GM23248 (cell line): ENCODE measurements at regions not wholly inside any gene's neighbourhood (a gene's known extent, or its start where the extent isn't known, plus 50 kb on each side); places are given as distances from the start of the nearest gene placed in this dataset.

ENCODE experiments used
- DNase-seq: peaks from one replicate; pipeline ENCODE4 v3.0.0-alpha.2; 2015
- H2AFZ ChIP-seq: fragments of 200-600 bp; sonication (generic); 2 replicates; pipeline ENCODE4 v1.6.1; 2016; ENCODE audit warnings: antibody characterized with exemption
- H3F3A ChIP-seq: fragments of 200-600 bp; sonication (generic); 2 replicates; pipeline ENCODE4 v1.6.1; 2016; ENCODE audit warnings: mild to moderate bottlenecking, antibody characterized with exemption, mixed run types; ENCODE audit not compliant: insufficient read depth
- H3K27ac ChIP-seq: fragments of 200-600 bp; sonication (generic); 2 replicates; pipeline ENCODE4 v1.5.1; 2016; ENCODE audit warnings: mild to moderate bottlenecking
- H3K27me3 ChIP-seq: fragments of 200-600 bp; sonication (generic); replicated peaks from 2 replicates; pipeline ENCODE4 v1.6.1; 2016; ENCODE audit warnings: mild to moderate bottlenecking; ENCODE audit not compliant: insufficient read depth
- H3K36me3 ChIP-seq: fragments of 200-600 bp; sonication (generic); 2 replicates; pipeline ENCODE4 v1.6.1; 2016; ENCODE audit warnings: low read depth, mild to moderate bottlenecking
- H3K4me1 ChIP-seq: fragments of 200-600 bp; sonication (generic); 2 replicates; pipeline ENCODE4 v1.6.1; 2016; ENCODE audit warnings: mild to moderate bottlenecking; ENCODE audit not compliant: insufficient read depth
- H3K4me2 ChIP-seq: fragments of 200-600 bp; sonication (generic); one replicate; pipeline ENCODE4 v1.6.1; 2016; ENCODE audit warnings: mild to moderate bottlenecking; ENCODE audit not compliant: unreplicated experiment
- H3K4me3 ChIP-seq: fragments of 200-600 bp; sonication (generic); 2 replicates; pipeline ENCODE4 v1.5.1; 2016; ENCODE audit warnings: mild to moderate bottlenecking
- H3K79me2 ChIP-seq: fragments of 200-600 bp; sonication (generic); 2 replicates; pipeline ENCODE4 v1.6.1; 2016; ENCODE audit warnings: mild to moderate bottlenecking; ENCODE audit not compliant: insufficient read depth
- H3K9ac ChIP-seq: fragments of 200-600 bp; sonication (generic); 2 replicates; pipeline ENCODE4 v1.6.1; 2016; ENCODE audit warnings: mild to moderate bottlenecking
- H3K9me2 ChIP-seq: fragments of 200-600 bp; sonication (generic); 2 replicates; pipeline ENCODE4 v1.6.1; 2016; ENCODE audit warnings: mixed run types, mild to moderate bottlenecking, moderate library complexity; ENCODE audit not compliant: insufficient read depth
- H3K9me3 ChIP-seq: fragments of 200-600 bp; sonication (generic); one replicate; pipeline ENCODE4 v1.6.1; 2017; ENCODE audit warnings: low read depth
- H4K20me1 ChIP-seq: fragments of 200-600 bp; sonication (generic); 2 replicates; pipeline ENCODE4 v1.6.0; 2016; ENCODE audit not compliant: insufficient read depth
- EZH2 ChIP-seq: fragments of 200-600 bp; sonication (generic); IDR thresholded peaks from 2 replicates; pipeline ENCODE4 v1.6.1; 2018; ENCODE audit warnings: antibody characterized with exemption, mild to moderate bottlenecking; ENCODE audit not compliant: insufficient read depth, poor library complexity, severe bottlenecking
- EZH2phosphoT487 ChIP-seq: fragments of 200-600 bp; sonication (generic); IDR thresholded peaks from 2 replicates; pipeline ENCODE4 v1.6.1; 2018; ENCODE audit warnings: antibody characterized with exemption, moderate library complexity, mild to moderate bottlenecking, low read depth; ENCODE audit not compliant: insufficient read depth
- WGBS, 2 experiments: methylation state at CpG; one replicate each; pipeline ENCODE4 v1.1.6; 2015 to 2017; ENCODE audit warnings: low lambda C conversion rate in 2 of 2, low coverage in 1 of 2; ENCODE audit errors: missing lambda C conversion rate in 2 of 2; 5-methylcytosine and 5-hydroxymethylcytosine counted together
- in situ Hi-C: fragments of 300-500 bp; cut with MboI; formaldehyde crosslinking; loops from 2 replicates; pipeline ENCODE4 v1.15.0; 2020

DNA sequence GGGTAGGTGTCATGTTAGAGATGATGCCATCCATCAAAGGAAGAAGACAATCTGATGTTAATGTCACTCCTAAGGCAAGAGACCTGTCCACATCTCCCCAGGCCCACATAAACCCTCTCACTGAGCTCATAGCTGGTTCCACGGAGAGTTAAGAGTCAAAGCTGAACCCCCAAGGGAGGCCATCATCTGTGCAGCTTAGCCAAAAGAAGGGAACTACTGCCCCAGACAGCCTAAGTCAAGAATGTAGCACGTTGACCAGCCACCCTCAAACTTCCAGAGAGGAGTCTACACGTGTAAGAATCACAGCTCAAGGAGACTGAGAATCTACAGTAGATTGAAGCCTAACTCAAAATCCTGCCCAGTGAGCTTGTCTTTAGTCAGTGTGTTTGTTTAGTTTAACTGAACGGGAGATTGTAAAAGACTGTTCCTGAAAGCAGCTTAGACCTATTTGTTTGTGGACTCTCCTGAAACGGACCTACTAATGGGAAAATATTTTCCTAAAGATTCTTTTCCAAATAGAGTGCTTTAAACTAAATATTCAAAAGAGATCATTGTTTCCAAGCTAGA, 192.7 kb upstream of the NFE2L3 start:
- Histone ChIP-seq H4K20me1 (no peaks in the 10 kb centered on the region), H3F3A (no peaks in the 10 kb centered on the region), H3K4me2 (no peak overlapping the region), H3K4me1 (no peaks in the 10 kb centered on the region), H3K9ac (no peak overlapping the region), H3K9me2 (no peaks in the 10 kb centered on the region), H3K36me3 (no peaks in the 10 kb centered on the region), H3K27ac (no peak overlapping the region), H3K27me3 (peaks cover 3% of the 10 kb centered on the region; the same call in 1 of the 2 replicates), H3K9me3 (no peaks in the 10 kb centered on the region), H3K4me3 (no peak overlapping the region), H3K79me2 (no peaks in the 10 kb centered on the region), H2AFZ (no peak overlapping the region)
- 16 to 17% methylated on average over 5 of the region's 5 CpGs for WGBS, 2 experiments
- no peak for DNase-seq
- in situ Hi-C loops: no loop called here
- TF ChIP-seq EZH2phosphoT487 (no peak), EZH2 (no peak)

DNA sequence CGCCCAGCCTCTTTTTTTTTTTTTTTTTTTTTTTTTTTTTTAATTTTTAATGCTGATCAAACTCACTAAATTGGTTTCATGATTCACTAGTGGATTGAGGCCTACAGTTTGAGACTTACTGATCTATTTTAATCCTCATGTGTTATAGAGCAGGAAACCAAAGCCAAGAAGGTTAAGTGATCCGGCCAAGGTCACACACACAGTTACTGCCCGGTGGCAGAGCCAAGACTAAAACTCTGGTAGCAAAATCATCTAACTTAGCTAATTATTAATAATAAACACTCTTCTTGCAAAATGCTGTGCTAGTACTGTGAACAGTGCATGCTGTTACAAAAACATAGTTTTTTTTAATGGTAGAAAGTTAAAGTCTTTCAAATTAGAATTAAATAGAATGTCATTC, 188.3 kb upstream of the NFE2L3 start:
- DNase-seq: no peak
- WGBS, 2 experiments: 71 to 74% methylated on average over 3 of the region's 3 CpGs
- no peak overlapping the region for H3K4me2 ChIP-seq
- H3K27me3 ChIP-seq: peaks cover 4% of the 10 kb centered on the region; the same call in 1 of the 2 replicates
- H3K36me3 ChIP-seq: no peaks in the 10 kb centered on the region
- H3K4me1 ChIP-seq: no peaks in the 10 kb centered on the region
- in situ Hi-C loops: no loop called here
- no peaks in the 10 kb centered on the region for H3K9me3 ChIP-seq
- no peak overlapping the region for H3K27ac ChIP-seq
- no peaks in the 10 kb centered on the region for H4K20me1 ChIP-seq
- TF ChIP-seq EZH2phosphoT487 (no peak), EZH2 (no peak)
- H3K9me2 ChIP-seq: no peaks in the 10 kb centered on the region
- no peak overlapping the region for H2AFZ ChIP-seq
- no peaks in the 10 kb centered on the region for H3F3A ChIP-seq
- no peaks in the 10 kb centered on the region for H3K79me2 ChIP-seq
- H3K4me3 ChIP-seq: no peak overlapping the region
- H3K9ac ChIP-seq: no peak overlapping the region

GRCh38 chr7:25964483-25964991, 187.5 kb upstream of the NFE2L3 start:
- H3K9me3 ChIP-seq: no peaks in the 10 kb centered on the region
- no peak for DNase-seq
- no peak overlapping the region for H3K4me2 ChIP-seq
- H3K9me2 ChIP-seq: no peaks in the 10 kb centered on the region
- 52 to 55% methylated on average over 6 of the region's 6 CpGs for WGBS, 2 experiments
- H3K27me3 ChIP-seq: peaks cover 4% of the 10 kb centered on the region; the same call in 1 of the 2 replicates
- in situ Hi-C loops: no loop called here
- H3K79me2 ChIP-seq: no peaks in the 10 kb centered on the region
- H4K20me1 ChIP-seq: no peaks in the 10 kb centered on the region
- no peaks in the 10 kb centered on the region for H3F3A ChIP-seq
- no peak for TF ChIP-seq EZH2phosphoT487
- TF ChIP-seq EZH2: no peak
- H3K4me1 ChIP-seq: no peaks in the 10 kb centered on the region
- H3K9ac ChIP-seq: no peak overlapping the region
- no peak overlapping the region for H2AFZ ChIP-seq
- no peaks in the 10 kb centered on the region for H3K36me3 ChIP-seq
- no peak overlapping the region for H3K27ac ChIP-seq
- H3K4me3 ChIP-seq: no peak overlapping the region

- Histone ChIP-seq H3K4me1 (no peaks in the 10 kb centered on the region), H3K79me2 (no peaks in the 10 kb centered on the region), H3K9ac (no peak overlapping the region), H2AFZ (no peak overlapping the region), H3K9me3 (no peaks in the 10 kb centered on the region), H3K4me2 (no peak overlapping the region), H3K27me3 (peaks cover 4% of the 10 kb centered on the region; the same call in 1 of the 2 replicates), H3K9me2 (no peaks in the 10 kb centered on the region), H3K36me3 (no peaks in the 10 kb centered on the region), H3K4me3 (no peak overlapping the region), H4K20me1 (no peaks in the 10 kb centered on the region), H3F3A (no peaks in the 10 kb centered on the region), H3K27ac (no peak overlapping the region)
- in situ Hi-C loops: no loop called here
- no peak for TF ChIP-seq EZH2
- no peak for TF ChIP-seq EZH2phosphoT487
- no peak for DNase-seq
- WGBS, 2 experiments: 24 to 41% methylated on average over 6 of the region's 6 CpGs
Observed at GRCh38 chr7:25965405-25966123, 186.4 kb upstream of the NFE2L3 start.
